GM10248 (cell line): ENCODE measurements at regions not wholly inside any gene's neighbourhood (a gene's known extent, or its start where the extent isn't known, plus 50 kb on each side); places are given as distances from the start of the nearest gene placed in this dataset.

Experiments used
- CTCF ChIA-PET: fragments of 300-600 bp; sonication (Branson Sonifier 250); formaldehyde crosslinking; extraction: SDS; loops from one replicate; lab custom pipeline; 2021; ENCODE audit warnings: antibody characterized with exemption; lab: Yijun Ruan, JAX
- POLR2A ChIA-PET: fragments of 350-650 bp; sonication (Branson Sonifier 250); formaldehyde crosslinking; extraction: SDS; loops from one replicate; lab custom pipeline; 2020; ENCODE audit warnings: antibody characterized with exemption; lab: Yijun Ruan, JAX
- DNase-seq: peaks from one replicate; pipeline ENCODE4 v3.0.0; 2012; ENCODE audit errors: extremely low spot score
- TF ChIP-seq, protein P1 (sequence below): IDR thresholded peaks from 2 replicates; pipeline ENCODE4 v1.5.1; 2012; ENCODE audit warnings: mild to moderate bottlenecking, low read depth; ENCODE audit errors: extremely low read depth, missing control alignments, control extremely low read depth

- POLR2A ChIA-PET = no interaction called here
- TF ChIP-seq, protein P1, sequence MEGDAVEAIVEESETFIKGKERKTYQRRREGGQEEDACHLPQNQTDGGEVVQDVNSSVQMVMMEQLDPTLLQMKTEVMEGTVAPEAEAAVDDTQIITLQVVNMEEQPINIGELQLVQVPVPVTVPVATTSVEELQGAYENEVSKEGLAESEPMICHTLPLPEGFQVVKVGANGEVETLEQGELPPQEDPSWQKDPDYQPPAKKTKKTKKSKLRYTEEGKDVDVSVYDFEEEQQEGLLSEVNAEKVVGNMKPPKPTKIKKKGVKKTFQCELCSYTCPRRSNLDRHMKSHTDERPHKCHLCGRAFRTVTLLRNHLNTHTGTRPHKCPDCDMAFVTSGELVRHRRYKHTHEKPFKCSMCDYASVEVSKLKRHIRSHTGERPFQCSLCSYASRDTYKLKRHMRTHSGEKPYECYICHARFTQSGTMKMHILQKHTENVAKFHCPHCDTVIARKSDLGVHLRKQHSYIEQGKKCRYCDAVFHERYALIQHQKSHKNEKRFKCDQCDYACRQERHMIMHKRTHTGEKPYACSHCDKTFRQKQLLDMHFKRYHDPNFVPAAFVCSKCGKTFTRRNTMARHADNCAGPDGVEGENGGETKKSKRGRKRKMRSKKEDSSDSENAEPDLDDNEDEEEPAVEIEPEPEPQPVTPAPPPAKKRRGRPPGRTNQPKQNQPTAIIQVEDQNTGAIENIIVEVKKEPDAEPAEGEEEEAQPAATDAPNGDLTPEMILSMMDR = no peak
- CTCF ChIA-PET = no interaction called here
- DNase-seq = no peak
Measured at GRCh38 chr2:166613226-166613625, 119.2 kb upstream of the SCN7A start.

DNA sequence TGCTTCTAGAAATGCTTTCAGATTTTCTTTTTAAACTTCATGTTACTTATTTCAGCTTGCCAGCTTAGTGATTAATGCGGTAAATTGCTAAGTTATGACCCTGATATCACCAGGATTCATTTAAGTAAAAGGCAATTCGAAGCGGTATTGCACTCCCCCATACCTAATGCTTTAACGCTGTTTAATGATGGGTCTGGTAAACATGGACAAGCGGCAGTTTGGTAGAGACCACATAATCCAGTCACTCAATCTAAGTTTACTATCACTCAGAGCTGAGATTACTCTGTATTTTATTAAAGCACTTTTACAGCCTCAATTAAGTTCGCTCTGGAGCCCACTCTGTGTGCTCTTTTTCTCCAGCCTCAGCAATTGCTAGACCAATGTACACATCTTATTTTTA is 118.2 kb upstream of the SCN7A start:
- ChIA-PET CTCF (no interaction called here), POLR2A (no interaction called here)
- no peak for DNase-seq
- TF ChIP-seq, protein P1 = no peak

DNA sequence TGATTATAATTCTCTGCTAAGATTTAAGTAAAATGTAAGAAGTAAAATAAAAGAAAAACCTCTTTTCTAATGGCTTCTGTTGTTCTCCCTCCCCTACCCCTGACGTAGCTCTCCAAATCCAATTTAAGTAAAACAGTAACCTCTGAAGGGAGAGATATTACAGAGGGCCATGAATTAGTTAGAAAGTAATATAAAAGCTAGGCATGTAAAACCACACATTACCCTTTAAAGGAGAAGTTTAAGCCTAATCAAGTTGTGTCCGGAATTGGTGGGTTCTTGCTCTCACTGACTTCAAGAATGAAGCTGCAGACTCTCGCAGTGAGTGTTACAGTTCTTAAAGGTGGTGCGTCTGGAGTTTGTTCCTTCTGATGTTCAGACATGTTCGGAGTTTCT is 116.9 kb upstream of the SCN7A start:
- POLR2A ChIA-PET = no interaction called here
- CTCF ChIA-PET = interaction anchor here (1.4 to 2.2 kb wide), 2 partner anchors 9 to 23 kb away, joined by 4 to 6 read pairs; no protein-coding TSS in a partner anchor
- no peak for DNase-seq
- TF ChIP-seq, protein P1 = no peak

- DNase-seq = no peak
- TF ChIP-seq, protein P1 = no peak
- ChIA-PET CTCF (interaction anchor here (1.4 to 2.2 kb wide), 2 partner anchors 9 to 24 kb away, joined by 4 to 6 read pairs; no protein-coding TSS in a partner anchor), POLR2A (no interaction called here)
Measured at GRCh38 chr2:166610180-166610912, 116.3 kb upstream of the SCN7A start.

DNA sequence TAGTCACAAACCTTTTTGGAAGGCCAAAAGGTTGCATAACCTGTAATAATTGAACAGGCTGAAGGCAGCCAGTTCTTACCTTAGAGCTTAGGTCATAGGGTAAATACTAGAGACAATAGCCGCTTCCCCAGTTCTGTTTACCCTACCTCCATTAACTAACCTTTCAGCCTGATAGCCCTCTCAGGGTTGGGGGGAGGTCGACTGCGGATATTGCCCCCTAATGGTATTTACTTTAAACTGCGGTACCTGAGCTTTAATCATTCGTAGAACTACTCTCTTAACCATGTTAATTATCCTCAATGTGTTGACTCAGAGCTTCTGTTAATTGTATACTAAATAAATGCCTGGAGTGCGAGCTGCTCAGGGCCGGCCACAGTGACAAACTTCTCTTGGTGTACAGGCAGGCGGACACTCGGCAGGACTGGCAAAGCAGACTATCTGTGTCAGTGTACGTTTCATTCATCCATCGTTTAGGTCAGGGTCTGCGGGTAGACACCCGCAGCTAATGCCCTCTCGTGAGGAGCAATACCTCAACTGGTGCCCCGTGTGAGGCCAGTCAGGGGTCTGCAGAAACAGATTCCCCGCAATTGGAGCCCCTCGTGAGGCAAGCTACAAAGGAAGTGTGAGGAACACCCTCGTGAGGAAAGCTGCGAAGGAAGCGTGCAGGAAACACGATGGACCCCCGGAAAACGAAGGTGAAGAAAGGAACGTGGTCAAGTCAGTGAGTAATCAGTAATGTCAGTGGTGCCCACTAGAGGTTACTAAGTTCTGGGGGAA is 115.3 kb upstream of the SCN7A start:
- DNase-seq = no peak
- ChIA-PET CTCF (interaction anchor here (2.2 kb wide), 1 partner anchor 10 kb away, joined by 6 read pairs; no protein-coding TSS in a partner anchor), POLR2A (no interaction called here)
- TF ChIP-seq, protein P1 = no peak

- ChIA-PET POLR2A (no interaction called here), CTCF (no interaction called here)
- TF ChIP-seq, protein P1 = no peak
- no peak for DNase-seq
Measured at GRCh38 chr2:166607880-166608279, 113.8 kb upstream of the SCN7A start.
